H9 (cell line): ENCODE measurements at regions not wholly inside any gene's neighbourhood (a gene's known extent, or its start where the extent isn't known, plus 50 kb on each side); places are given as distances from the start of the nearest gene placed in this dataset.

ENCODE experiments used
- DNase-seq: peaks from one replicate; pipeline ENCODE4 v3.0.0-alpha.2; 2017
- H2AFZ ChIP-seq: one replicate; pipeline ENCODE4 v1.6.1; 2013; ENCODE audit warnings: mild to moderate bottlenecking, low read length, control low read depth, moderate library complexity
- H2AK5ac ChIP-seq: 2 replicates; pipeline ENCODE4 v1.6.1; 2013; ENCODE audit warnings: low read length, control low read depth, mixed read lengths; ENCODE audit not compliant: insufficient read length
- H2BK120ac ChIP-seq: one replicate; pipeline ENCODE4 v1.6.1; 2013; ENCODE audit warnings: low read depth, mild to moderate bottlenecking, low read length, control low read depth, inconsistent platforms; ENCODE audit not compliant: poor library complexity, severe bottlenecking
- H2BK12ac ChIP-seq: 2 replicates; pipeline ENCODE4 v1.6.1; 2013; ENCODE audit warnings: low read length, control low read depth, mixed read lengths, low read depth; ENCODE audit not compliant: insufficient read length
- H2BK15ac ChIP-seq: 2 replicates; pipeline ENCODE4 v1.6.1; 2013; ENCODE audit warnings: low read depth, low read length, control low read depth
- H2BK20ac ChIP-seq: one replicate; pipeline ENCODE4 v1.6.1; 2013; ENCODE audit warnings: low read depth, mild to moderate bottlenecking, low read length, control low read depth, inconsistent platforms; ENCODE audit not compliant: poor library complexity, severe bottlenecking
- H2BK5ac ChIP-seq: 2 replicates; pipeline ENCODE4 v1.6.1; 2013; ENCODE audit warnings: low read length, control low read depth, mixed read lengths; ENCODE audit not compliant: insufficient read length
- H3K14ac ChIP-seq: 2 replicates; pipeline ENCODE4 v1.6.1; 2013; ENCODE audit warnings: low read length, control low read depth; ENCODE audit not compliant: insufficient read depth
- H3K18ac ChIP-seq: 2 replicates; pipeline ENCODE4 v1.6.1; 2013; ENCODE audit warnings: low read depth, mild to moderate bottlenecking, mixed read lengths, low read length, control low read depth; ENCODE audit not compliant: insufficient read length
- H3K23ac ChIP-seq: 2 replicates; pipeline ENCODE4 v1.6.1; 2013; ENCODE audit warnings: low read length, control low read depth, mixed read lengths, low read depth; ENCODE audit not compliant: insufficient read length
- H3K23me2 ChIP-seq: 2 replicates; pipeline ENCODE4 v1.6.1; 2013; ENCODE audit warnings: low read depth, mild to moderate bottlenecking, mixed read lengths, low read length, control low read depth; ENCODE audit not compliant: insufficient read length, poor library complexity, severe bottlenecking
- H3K27ac ChIP-seq: 2 replicates; pipeline ENCODE4 v1.5.1; 2013; ENCODE audit warnings: low read length, control low read depth, mixed read lengths, low read depth; ENCODE audit not compliant: insufficient read length
- H3K27me3 ChIP-seq: 2 replicates; pipeline ENCODE4 v1.6.1; 2013; ENCODE audit warnings: low read length, control low read depth, inconsistent platforms; ENCODE audit not compliant: insufficient read depth
- H3K4ac ChIP-seq: 2 replicates; pipeline ENCODE4 v1.6.1; 2013; ENCODE audit warnings: low read depth, mild to moderate bottlenecking, control low read depth, inconsistent platforms, low read length, moderate library complexity
- H3K4me1 ChIP-seq: 2 replicates; pipeline ENCODE4 v1.6.1; 2013; ENCODE audit warnings: low read length, control low read depth, inconsistent platforms; ENCODE audit not compliant: insufficient read depth
- H3K4me2 ChIP-seq: 2 replicates; pipeline ENCODE4 v1.6.1; 2013; ENCODE audit warnings: low read length, control low read depth, mixed read lengths; ENCODE audit not compliant: insufficient read length, insufficient read depth
- H3K56ac ChIP-seq: 2 replicates; pipeline ENCODE4 v1.6.1; 2013; ENCODE audit warnings: low read depth, mild to moderate bottlenecking, mixed read lengths, low read length, control low read depth; ENCODE audit not compliant: insufficient read length
- H3K79me1 ChIP-seq: 2 replicates; pipeline ENCODE4 v1.6.1; 2013; ENCODE audit warnings: low read depth, mild to moderate bottlenecking, moderate library complexity, low read length, control low read depth, inconsistent platforms; ENCODE audit not compliant: insufficient read depth, poor library complexity, severe bottlenecking
- H3K79me2 ChIP-seq: 2 replicates; pipeline ENCODE4 v1.6.1; 2013; ENCODE audit warnings: low read length, control low read depth, inconsistent platforms; ENCODE audit not compliant: insufficient read depth
- H3K9ac ChIP-seq: 2 replicates; pipeline ENCODE4 v1.6.1; 2013; ENCODE audit warnings: low read length, control low read depth, mixed read lengths; ENCODE audit not compliant: insufficient read length; ENCODE audit errors: extremely low read depth
- H3K9me3 ChIP-seq: one replicate; pipeline ENCODE4 v1.6.1; 2013; ENCODE audit warnings: low read depth, low read length, inconsistent platforms; ENCODE audit not compliant: control insufficient read depth
- H3T11ph ChIP-seq: one replicate; pipeline ENCODE4 v1.6.1; 2013; ENCODE audit warnings: mild to moderate bottlenecking, low read length, control low read depth, inconsistent platforms
- H4K20me1 ChIP-seq: one replicate; pipeline ENCODE4 v1.6.1; 2013; ENCODE audit not compliant: control insufficient read depth, insufficient read length, insufficient read depth
- H4K5ac ChIP-seq: 2 replicates; pipeline ENCODE4 v1.6.1; 2013; ENCODE audit warnings: low read depth, mild to moderate bottlenecking, mixed read lengths, low read length, control low read depth; ENCODE audit not compliant: insufficient read length
- H4K8ac ChIP-seq: replicated peaks from 2 replicates; pipeline ENCODE4 v1.6.1; 2013; ENCODE audit warnings: low read length, control low read depth, mixed read lengths, low read depth; ENCODE audit not compliant: insufficient read length
- H4K91ac ChIP-seq: 2 replicates; pipeline ENCODE4 v1.6.1; 2013; ENCODE audit warnings: low read depth, mild to moderate bottlenecking, moderate library complexity, mixed read lengths, low read length, control low read depth; ENCODE audit not compliant: insufficient read length
- H3K27ac Mint-ChIP-seq, 3 experiments: 2 replicates in 2 of 3; 3 replicates in 1 of 3; pipeline ENCODE4 v1.8.0; 2020 to 2021; ENCODE audit warnings: mixed read lengths in 3 of 3, mild to moderate bottlenecking in 1 of 3, moderate library complexity in 1 of 3
- H3K27me3 Mint-ChIP-seq: 2 replicates; pipeline ENCODE4 v1.8.0; 2021; ENCODE audit warnings: low read depth, mild to moderate bottlenecking, moderate library complexity, mixed read lengths
- H3K36me3 Mint-ChIP-seq, 3 experiments: 2 replicates in 2 of 3; 3 replicates in 1 of 3; pipeline ENCODE4 v1.8.0; 2020 to 2021; ENCODE audit warnings: low read depth in 3 of 3, mixed read lengths in 3 of 3; ENCODE audit not compliant: insufficient read depth in 1 of 3
- H3K4me1 Mint-ChIP-seq, 2 experiments: 2 replicates each; pipeline ENCODE4 v1.8.0; 2020; ENCODE audit warnings: mixed read lengths in 2 of 2
- H3K4me3 Mint-ChIP-seq, 2 experiments: 2 replicates in 1 of 2; 3 replicates in 1 of 2; pipeline ENCODE4 v1.8.0; 2020 to 2021; ENCODE audit warnings: mild to moderate bottlenecking in 2 of 2, mixed read lengths in 2 of 2, moderate library complexity in 1 of 2
- H3K9me3 Mint-ChIP-seq, 2 experiments: 2 replicates in 1 of 2; 3 replicates in 1 of 2; pipeline ENCODE4 v1.8.0; 2020; ENCODE audit warnings: mild to moderate bottlenecking in 2 of 2, mixed read lengths in 2 of 2, moderate library complexity in 1 of 2
- WGBS: extraction: QIAGEN DNeasy Blood & Tissue Kit; methylation state at CpG from one replicate; pipeline ENCODE4 v1.1.7; 2013; ENCODE audit warnings: missing lambda C conversion rate, low lambda C conversion rate, mixed read lengths; ENCODE audit not compliant: insufficient read length; ENCODE audit errors: extremely low coverage; 5-methylcytosine and 5-hydroxymethylcytosine counted together
- TF ChIP-seq, protein P1 (sequence below): fragments of 200-600 bp; sonication (generic); conservative IDR thresholded peaks from 3 replicates; pipeline ENCODE4 v1.8.0; 2021; ENCODE audit warnings: antibody characterized with exemption, mild to moderate bottlenecking

DNA sequence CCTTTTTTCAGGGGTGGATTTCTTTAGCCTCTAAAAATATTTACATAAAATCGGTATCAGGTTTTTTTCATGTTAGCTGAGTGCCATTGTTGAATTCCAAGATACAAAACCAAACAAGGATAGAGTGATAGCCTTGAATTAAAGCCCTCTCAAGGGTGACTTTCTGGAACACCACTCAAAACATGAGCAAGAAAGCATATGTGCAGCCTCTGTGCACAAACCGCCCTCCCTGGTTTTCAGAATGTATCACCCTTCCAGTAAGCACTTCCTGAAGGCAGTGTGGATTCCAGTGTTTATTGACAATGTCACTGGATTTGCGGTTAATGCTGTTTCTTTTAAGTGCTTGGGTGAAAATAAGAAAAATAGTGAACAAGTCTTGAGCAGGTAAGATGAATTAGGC is 597.7 kb downstream of the TMEM114 start:
- Histone ChIP-seq H3K27me3 (no peaks in the 10 kb centered on the region), H3K79me1 (no peaks in the 10 kb centered on the region), H3K23me2 (no peaks in the 10 kb centered on the region), H3K9ac (no peak overlapping the region), H3K4me2 (no peak overlapping the region), H2AK5ac (no peak overlapping the region), H4K20me1 (no peaks in the 10 kb centered on the region), H3K27ac (no peak overlapping the region), H3T11ph (no peak overlapping the region), H4K91ac (no peak overlapping the region), H3K4ac (no peak overlapping the region), H3K14ac (no peak overlapping the region), H2BK120ac (no peak overlapping the region), H3K79me2 (no peaks in the 10 kb centered on the region), H4K5ac (no peak overlapping the region), H3K9me3 (no peaks in the 10 kb centered on the region), H3K4me1 (no peaks in the 10 kb centered on the region), H2BK20ac (no peak overlapping the region), H2BK12ac (no peak overlapping the region), H2AFZ (no peak overlapping the region), H3K56ac (no peak overlapping the region), H2BK15ac (no peak overlapping the region), H3K18ac (no peak overlapping the region), H2BK5ac (no peak overlapping the region), H4K8ac (no peak overlapping the region), H3K23ac (no peak overlapping the region)
- TF ChIP-seq, protein P1, sequence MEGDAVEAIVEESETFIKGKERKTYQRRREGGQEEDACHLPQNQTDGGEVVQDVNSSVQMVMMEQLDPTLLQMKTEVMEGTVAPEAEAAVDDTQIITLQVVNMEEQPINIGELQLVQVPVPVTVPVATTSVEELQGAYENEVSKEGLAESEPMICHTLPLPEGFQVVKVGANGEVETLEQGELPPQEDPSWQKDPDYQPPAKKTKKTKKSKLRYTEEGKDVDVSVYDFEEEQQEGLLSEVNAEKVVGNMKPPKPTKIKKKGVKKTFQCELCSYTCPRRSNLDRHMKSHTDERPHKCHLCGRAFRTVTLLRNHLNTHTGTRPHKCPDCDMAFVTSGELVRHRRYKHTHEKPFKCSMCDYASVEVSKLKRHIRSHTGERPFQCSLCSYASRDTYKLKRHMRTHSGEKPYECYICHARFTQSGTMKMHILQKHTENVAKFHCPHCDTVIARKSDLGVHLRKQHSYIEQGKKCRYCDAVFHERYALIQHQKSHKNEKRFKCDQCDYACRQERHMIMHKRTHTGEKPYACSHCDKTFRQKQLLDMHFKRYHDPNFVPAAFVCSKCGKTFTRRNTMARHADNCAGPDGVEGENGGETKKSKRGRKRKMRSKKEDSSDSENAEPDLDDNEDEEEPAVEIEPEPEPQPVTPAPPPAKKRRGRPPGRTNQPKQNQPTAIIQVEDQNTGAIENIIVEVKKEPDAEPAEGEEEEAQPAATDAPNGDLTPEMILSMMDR, result no peak
- Mint-ChIP-seq H3K9me3 (no peaks in the 10 kb centered on the region), H3K4me1 (no peaks in the 10 kb centered on the region), H3K36me3 (no peaks in the 10 kb centered on the region), H3K4me3 (no peak overlapping the region), H3K27ac (no peak overlapping the region), H3K27me3 (no peaks in the 10 kb centered on the region)
- no CpG with 5 or more reads among the region's 3 CpGs for WGBS
- no peak for DNase-seq
